Stimulated activated CD8-positive, alpha-beta memory T cell treated with anti-CD3 and anti-CD28 coated beads, Interleukin-15, amount 100 ng/mL, for 48 hours (primary cell): ENCODE measurements at regions not wholly inside any gene's neighbourhood (a gene's known extent, or its start where the extent isn't known, plus 50 kb on each side); places are given as distances from the start of the nearest gene placed in this dataset.

Experiments used
- DNase-seq, 2 donors: peaks; one replicate each; pipeline ENCODE4 v3.0.0-alpha.2; 2020; ENCODE audit warnings: low read depth in 2 of 2

DNA sequence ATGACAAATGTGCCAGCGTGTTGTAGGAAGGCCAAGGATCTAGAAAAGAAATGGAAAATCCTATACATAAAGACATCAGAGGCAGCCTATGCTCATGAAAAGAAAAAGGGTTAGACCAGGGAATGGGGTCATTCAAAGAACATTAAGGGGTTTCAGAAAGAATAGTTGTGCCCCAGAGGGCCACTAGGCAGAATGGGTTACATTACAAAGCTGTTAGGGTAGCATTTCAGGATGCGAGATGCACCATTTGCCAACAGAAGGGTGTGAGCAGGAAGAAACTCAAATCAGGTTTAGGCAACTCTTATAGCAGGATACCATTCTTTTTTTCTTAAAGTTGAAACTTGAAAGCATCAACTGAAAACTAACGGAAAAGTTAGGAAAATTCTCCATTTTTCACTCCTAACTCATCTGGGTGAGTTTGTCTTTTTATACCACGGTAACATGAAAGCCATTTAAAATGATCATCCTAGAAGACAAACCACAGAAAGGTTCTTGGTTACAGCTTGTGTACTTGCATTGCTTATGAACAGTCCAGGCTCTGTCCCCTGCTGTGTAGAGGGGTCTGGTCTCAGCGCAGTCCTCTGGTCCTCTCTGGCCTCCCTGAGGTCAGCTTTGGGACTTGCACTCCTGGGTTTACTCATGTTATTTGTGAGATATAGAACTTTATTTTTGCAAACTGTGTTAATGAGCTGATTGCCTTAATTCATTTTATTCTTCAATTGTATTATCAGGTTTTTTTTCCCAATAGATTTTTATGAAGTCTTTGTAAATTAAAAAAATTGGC is 209.1 kb downstream of the DACT1 start:
- DNase-seq, result no peak

DNA sequence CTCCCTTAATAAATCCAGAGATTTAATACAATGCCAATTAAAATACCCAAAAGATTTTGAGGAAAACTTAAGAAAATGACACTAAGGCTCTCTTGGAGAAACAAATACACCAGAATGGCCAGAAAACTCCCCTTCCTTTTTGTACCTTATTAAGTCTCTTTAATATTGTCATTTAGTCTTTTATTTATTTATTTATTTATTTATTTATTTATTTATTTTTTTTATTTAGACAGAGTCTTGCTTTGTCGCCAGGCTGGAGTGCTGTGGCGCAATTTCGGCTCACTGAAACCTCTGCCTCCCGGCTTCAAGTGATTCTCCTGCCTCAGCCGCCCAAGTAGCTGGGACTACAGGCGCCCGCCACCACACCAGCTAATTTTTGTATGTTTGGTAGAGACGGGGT is 210.6 kb downstream of the DACT1 start:
- DNase-seq, result no peak

DNA sequence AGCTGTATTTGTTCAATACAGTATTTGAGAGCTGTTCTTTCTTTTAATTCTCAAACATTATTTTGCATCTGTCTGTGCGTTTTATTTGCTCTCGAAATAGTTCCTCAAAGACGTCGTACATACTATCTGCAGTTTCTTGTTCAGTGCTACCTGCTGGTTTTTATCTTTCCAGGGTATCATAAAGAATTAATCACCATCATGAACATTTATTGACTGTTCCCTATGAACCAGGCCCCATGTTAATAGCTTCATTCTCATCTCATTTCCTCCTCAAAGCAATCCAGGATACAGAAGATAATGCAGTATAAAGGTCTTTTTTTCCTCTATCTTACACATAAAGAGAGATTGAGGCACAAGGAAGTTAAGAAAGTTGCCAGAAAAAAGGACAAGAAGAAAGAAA is 211.8 kb downstream of the DACT1 start:
- no peak for DNase-seq

DNA sequence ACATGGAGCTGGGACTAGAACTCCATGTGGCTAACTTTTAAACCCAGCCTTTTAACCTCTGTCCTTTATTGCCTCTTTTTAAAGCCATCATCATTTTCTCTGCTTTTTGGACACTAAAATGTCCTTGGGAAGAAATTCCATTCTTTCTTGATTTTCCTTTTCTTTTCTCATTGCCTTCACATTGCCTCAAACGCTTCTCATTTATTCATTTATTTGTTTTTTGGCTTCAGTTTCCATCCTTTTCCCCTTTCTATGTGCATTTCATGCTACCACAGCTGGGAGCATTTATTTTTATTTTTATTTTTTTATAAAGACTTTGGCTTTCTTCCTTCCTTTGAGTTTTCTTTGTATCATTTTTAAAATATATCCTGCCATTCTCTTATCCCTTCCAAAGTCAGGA is 212.2 kb downstream of the DACT1 start:
- no peak for DNase-seq

DNA sequence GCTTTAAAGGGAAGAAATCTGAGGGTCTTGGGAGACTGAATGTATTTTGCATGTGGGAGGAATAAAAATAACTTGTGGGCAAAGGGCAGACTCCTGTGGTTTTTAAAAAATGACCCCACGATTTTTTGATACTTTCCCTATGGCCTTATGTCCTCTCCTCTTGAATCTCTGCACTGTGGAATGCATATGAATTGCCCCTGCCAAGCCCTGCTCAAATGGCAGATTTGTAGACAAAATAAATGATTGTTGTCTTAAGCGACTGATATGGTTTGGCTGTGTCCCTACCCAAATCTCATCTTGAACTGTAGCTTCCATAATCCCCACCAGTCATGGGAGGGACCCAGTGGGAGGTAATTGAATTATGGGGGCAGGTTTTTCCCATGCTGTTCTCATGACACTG is 223.8 kb downstream of the DACT1 start:
- DNase-seq, result no peak

DNA sequence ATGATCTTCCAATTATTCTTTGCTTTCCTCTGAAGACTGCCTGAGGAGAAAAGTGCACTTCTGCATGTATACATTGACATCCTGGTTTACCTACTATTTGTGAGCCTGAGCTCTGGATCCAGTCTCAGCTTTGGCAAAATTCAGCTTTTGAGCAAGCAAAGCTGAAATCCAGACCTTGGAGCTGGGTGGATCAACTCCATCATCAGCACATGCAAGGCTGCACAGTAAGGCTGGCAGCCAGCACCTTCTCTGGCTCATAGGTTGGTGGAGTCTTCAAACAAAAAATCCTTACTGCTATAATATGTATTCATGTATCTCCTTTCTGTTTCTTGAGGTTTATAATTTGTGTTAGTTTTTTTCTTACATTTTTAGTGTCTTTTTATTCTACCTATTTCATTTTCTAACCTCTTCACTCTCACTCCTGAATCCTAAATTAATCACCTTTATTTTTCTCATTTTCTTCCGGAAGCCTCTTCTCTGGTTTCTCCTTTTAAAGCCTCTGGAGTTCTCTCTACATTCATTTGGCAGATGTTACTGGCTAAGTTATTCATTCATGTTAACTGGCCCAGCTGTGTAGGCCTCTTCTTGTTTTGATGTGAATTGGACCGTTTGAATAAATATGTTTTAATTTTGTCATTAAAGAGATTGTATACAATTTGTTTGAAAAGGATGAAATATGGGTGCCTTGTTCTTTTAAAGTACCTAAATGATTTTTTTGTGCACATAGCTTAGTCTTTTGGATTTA is 224.8 kb downstream of the DACT1 start:
- DNase-seq, result no peak

DNA sequence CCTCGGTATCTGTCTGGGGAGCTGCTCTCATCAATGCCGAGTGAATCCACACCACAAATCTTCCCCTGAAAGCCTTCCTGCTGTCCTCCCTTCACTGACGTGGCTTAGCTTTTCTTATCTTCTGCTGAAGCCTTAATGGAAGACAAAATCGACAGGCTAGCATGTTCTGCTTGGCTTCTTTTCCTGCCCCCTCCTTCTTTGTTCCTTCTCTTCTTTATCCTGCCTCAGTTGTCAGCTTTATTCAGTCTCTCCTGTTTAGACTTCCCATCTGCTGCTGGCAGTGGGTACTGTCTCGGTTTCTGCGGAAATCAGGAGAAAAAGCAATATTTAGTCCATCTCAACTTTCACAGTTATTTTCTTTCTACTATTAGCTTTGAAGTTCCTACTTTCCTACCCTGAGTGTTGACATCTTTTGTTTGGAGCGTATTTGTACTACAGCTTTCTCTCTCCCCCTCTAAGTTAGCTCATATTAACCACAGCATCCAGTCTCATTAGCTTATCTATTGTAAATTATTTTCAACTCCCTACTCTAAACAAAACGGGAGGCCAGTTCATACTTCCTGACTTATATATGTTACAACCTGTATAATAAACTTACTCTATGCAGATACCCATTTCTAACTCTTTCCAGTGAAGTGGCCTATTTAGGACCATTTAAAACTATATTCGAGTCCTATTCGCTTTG is 226.0 kb downstream of the DACT1 start:
- DNase-seq, result no peak

DNA sequence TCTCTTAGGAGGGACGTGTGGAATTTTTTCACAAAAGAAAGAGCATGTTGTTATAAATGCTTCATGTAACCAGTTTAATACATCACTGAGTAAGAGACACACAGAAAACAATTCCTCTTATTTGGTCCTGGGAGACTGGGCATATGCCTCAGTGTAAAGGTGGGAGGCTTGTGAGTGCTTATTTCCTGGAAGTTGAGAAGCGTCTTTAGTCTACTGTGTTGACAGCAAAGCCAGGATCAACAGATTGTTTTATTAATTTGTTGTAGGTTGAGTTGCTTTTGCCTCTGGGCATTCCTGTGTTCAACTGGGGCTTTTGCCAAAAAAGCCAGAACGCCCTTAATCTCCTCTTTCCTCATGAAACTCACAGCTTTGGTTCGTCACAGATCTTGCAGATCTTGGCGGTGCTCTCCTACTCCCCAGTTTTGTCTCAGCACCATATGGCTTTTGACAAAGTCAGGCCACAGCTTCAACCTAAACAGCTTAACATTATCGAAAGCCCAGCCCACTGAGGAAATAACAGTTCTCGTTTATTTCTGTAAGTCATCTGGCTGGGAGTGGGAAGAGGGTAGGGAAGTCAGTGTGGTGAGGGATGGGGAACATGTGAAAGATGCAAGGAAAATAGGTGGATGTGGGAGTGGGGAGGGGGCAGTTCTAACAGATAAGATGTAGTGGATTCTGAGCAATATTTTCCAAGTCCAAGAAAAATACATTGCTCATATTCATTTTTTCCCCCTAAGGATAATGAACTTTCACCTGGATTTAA is 227.2 kb downstream of the DACT1 start:
- DNase-seq, result no peak

DNA sequence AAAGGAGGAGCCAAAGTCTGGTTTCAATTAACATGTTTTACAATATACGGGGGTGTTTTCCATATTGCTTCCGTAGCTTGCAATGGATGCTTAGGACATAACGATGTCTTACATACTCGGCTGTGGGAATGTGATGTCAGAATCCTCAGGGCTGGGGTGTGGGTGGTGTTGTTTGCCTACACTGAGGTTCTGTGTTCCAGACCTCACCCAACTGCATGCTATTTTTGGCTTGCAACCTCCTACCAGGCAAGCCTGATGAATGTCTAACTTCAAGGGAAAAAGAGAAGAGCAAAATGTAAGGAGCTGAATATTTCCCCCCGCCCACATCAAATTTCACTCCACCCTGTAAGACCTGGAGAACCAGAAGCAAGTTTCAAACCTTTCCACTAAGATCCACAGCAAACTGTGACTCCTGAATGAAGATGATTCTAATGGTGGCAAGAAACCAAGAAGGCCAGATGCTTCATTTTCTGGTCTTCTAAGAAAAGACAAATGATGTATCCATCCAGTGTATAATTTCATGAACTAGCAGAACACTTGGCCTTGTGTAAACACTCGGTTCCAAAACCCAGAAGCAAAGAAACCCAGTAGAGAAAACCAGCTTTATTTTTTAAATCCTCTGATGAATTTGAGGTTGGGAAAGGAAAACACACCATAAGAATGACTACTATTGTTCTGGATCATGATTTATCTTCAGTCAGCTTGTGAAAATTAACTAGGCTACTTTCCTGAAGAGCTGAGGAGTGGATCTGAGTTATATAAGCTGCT is 227.9 kb downstream of the DACT1 start:
- no peak for DNase-seq

DNA sequence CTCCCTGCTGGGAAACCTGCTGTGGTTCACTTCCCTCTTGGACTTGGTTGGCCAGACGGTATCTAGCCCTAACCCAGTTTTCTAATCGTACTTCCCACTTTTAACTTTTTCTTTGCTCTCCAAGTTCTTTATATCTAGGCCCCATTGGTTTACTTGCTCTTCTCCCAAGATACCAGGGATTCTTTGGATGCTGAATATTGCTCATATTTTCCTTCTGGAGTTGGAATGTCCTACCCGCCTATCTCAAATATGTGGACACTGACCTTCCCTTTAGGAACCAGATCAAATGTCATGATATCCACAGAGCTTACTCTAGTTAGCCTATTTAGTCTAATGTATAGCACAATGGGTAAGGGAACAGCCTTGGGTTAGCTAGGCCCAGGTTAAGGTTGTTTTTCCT is 228.6 kb downstream of the DACT1 start:
- DNase-seq, result no peak

DNA sequence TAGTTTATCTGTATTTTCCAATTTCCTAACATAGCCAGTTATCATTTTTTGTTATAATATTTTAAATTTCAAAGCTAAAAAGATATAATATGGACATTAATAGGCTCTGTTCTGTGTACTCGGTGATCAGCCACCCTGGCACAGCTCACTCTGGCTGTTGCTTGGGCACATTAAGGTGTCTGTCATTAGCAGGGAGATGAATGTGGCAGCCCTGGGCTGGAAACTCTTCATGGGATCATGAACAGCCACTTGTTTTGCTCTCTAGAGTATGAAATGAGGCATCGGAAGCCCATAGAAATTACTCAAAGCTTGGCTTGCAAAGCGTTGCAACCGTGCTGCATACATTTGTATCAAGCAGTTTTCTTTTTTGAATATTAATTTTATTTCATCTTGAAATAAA is 233.2 kb downstream of the DACT1 start:
- DNase-seq, result no peak

DNA sequence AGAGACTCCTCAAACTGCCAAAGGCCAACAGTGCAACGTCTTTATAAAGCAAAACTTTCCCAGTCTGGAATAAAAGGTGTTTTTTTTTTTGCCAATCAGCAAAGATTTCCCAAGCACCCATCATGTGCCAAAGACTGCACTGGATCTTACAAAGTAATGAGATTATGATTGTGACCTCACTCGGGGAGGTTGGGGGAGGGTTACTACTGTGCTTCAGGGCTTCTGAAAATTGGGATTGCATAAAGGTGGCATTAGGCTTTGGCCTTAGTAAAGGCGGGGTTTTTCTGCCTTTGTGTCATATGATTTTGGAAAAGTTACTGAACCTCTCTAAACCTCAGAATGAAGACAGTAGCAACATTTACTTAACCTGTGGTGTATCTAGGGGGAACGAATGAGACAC is 233.8 kb downstream of the DACT1 start:
- no peak for DNase-seq

DNA sequence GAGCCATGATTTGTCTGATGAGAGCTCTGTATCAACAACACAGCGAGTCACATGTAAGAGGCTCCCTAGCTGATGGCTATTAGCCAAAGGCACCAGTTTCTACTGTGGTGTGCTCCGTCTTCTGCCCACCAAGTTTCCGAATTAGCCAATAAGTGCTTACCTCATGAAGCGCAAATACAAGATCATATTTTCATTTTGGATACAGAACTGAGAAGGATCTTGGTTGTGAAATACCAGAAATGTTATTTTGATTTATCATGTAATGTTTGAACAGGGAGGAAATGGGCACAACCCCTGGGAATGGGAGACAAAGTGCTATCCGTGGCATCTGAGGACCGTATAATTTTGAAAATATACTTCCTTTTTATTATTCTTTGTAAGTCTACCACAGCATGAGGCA is 234.3 kb downstream of the DACT1 start:
- no peak for DNase-seq

DNA sequence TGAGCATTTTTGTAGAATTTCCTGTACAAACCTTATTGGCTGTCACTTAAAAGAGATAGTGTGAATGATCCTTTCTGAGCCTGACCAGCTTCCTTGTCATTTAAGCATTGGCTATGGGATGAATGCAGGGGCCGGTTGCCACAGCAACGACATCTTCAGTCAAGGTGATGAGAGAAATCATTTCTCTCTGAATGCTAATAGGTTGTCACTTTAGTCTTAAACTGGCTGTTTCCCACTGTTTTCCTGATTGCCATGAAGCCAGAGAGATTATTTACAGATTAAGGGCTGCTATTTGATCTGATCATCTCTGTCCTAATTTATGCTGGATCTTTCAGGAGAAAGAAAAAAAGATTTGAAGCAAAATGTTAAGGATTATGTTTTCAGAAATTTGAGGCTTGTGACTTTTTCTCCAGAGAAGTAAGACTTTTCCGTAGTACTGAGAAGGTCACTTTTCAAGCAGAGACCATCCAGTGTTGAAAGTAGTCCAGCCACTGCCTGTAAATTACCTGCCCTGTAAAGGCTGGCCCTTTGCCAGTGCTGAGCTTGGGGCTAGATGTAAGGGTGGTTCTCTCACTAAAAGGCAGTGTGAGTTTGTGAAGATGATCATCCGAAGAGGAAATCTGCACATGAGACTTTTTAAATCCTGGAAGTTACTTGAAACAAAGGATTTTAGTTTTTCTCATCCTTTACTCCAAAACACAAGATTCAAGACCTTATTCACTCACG is 235.6 kb downstream of the DACT1 start:
- DNase-seq, result no peak

DNA sequence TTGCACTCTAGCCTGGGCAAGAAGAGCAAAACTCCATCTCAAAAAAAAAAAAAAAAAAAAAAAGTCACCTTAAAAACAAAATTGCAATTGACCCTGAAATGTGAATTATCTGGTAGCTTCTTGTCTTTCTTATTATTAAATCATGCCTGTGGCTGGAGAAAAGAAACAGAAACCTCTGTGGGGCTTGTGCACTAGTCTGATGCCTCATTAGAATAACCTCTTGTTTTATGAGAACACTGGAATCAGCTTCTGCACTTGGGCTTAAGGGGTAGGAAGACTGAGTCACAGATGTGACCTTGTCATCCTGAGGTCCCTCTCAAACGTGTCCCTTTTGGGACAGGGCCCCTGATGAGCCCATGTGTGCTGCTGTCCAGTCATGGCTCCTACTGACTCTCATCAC is 237.9 kb downstream of the DACT1 start:
- DNase-seq, result no peak

DNA sequence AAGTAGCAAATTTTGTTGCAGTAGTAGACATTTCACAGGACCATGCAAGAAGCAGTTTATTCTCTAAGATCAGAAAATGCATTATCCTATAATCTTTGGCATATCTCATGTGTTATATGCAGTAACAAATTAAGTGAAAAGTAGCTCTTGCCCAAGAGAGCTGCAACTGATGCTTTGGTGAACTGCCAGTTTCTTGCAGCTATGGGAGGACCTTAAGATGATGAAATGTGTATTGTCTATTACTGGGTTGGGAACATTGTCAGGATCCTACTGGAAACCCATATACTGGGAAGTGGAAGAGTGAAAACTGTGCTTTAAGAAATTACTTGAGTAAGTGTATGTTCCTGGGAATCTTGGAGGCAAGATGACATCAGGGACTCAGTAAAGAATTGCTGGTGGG is 238.8 kb downstream of the DACT1 start:
- no peak for DNase-seq

DNA sequence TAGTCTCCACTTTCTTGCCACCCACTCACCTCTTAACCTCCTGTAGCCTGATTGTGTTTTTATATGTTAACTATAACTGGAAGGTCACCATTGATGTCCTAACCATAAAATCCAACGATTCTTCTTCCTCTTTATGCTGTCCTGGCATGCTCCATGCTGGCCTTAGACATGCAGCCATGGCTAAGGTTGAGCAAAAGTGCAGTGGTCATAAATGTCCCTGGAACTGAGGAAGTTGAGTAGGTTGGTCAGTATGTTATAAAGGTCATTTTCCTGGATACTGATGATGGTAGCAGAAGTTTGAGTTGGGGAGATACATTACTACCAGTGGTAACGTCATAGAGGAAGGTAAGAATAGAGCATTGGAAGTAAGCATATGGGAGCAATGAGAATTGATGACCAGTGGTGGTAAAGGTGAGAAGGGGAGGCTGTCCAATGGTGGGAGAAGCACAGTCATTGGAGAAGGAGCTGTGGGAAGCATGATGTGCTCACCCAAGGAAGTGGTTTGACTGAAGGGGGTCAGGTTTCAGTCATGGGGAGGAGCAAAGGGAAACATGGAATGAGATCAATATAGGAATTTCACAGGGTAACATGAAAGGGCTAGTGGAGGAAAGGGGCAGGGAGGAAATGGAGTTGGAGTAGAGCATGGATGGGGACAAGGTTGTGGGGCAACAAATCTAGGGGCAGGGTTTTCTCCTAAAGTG is 240.8 kb downstream of the DACT1 start:
- DNase-seq, result no peak

DNA sequence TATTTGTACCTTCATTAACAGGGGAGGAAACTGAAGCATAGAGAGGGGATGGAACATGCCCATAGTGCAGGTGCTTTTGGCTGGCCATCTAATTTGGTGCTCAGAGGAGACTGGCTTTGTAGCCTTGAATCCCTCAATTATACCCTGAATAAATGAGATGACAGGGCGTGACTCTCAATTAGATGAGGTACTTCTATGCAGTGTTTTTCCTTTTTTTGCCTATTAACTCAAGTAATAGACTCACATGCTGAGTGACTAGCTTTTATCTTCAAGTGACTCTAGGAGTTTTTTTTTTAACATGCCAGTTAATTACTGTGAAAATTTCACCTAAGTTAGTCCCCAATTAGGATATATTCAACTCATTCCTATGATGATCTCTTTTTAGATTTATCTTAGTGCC is 243.7 kb downstream of the DACT1 start:
- no peak for DNase-seq

DNA sequence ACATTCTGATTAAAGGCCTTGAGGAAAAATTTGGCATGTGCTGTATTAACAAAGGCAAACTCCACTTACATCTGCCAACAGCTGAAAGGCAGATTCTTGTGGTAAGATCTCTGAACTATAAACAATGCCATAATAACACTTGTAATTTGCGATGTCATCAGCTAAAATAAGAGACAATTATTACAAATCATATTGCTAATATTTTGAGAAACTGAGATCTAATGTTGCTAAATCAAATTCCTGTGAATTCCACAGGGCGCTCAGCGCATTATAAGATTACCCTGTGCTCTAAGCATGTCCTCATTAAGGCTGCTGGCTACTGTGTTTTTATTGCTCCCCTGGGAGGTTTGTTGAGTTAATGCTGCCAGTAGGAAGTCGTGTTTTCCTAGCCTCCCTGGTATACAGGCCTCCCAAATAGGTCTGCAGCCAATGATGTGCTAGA is 244.8 kb downstream of the DACT1 start:
- no peak for DNase-seq

DNA sequence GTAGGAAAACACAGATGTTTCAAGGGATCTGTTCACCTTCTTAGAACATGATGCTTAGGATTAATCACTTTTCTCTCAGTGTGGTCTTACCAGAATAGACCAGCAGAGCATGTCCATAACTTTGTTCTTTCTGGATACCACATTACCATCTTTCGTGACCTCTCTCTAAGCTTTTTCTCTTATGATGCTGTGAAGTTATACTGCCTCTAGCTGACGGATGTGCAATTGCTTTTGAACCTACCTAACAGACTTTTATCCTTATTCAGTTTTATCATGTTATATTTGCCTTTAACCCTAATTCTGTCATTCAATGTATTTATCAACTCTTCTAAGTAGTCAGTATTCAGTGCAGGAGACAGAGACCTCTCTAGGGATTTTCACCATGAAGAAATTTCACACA is 246.7 kb downstream of the DACT1 start:
- DNase-seq, result no peak
